Keratinocyte (primary cell): ENCODE measurements at regions not wholly inside any gene's neighbourhood (a gene's known extent, or its start where the extent isn't known, plus 50 kb on each side); places are given as distances from the start of the nearest gene placed in this dataset.

Experiments
- DNase-seq: peaks from one replicate; pipeline ENCODE4 v3.0.0-alpha.2; 2011; ENCODE audit warnings: low read depth, missing footprints, low spot score
- FAIRE-seq: peaks from 2 replicates; lab custom pipeline; 2011; peaks lifted over from hg19 to GRCh38; lab: Jason Lieb, UNC
- H2AFZ ChIP-seq: 2 replicates; pipeline ENCODE4 v1.6.0; 2012; ENCODE audit warnings: low read length, control low read depth, inconsistent platforms; ENCODE audit not compliant: control insufficient read depth
- H3K27ac ChIP-seq: 2 replicates; pipeline ENCODE4 v1.5.1; 2011; ENCODE audit warnings: low read length; ENCODE audit not compliant: control insufficient read depth, insufficient read depth
- H3K27me3 ChIP-seq: 3 replicates; pipeline ENCODE4 v1.6.0; 2011; ENCODE audit warnings: low read length; ENCODE audit not compliant: control insufficient read depth, insufficient read depth; ENCODE audit errors: extremely low read depth
- H3K36me3 ChIP-seq, 2 experiments: 2 replicates in 1 of 2; 3 replicates in 1 of 2; pipeline ENCODE4 v1.5.1; 2011; ENCODE audit warnings: low read length in 2 of 2, mild to moderate bottlenecking in 1 of 2; ENCODE audit not compliant: control insufficient read depth in 2 of 2, insufficient read depth in 2 of 2; ENCODE audit errors: extremely low read depth in 1 of 2
- H3K4me1 ChIP-seq: 3 replicates; pipeline ENCODE4 v1.5.1; 2011; ENCODE audit warnings: low read length; ENCODE audit not compliant: control insufficient read depth, insufficient read depth; ENCODE audit errors: extremely low read depth
- H3K4me2 ChIP-seq: 3 replicates; pipeline ENCODE4 v1.6.0; 2011; ENCODE audit warnings: low read depth, low read length; ENCODE audit not compliant: control insufficient read depth, insufficient read depth; ENCODE audit errors: extremely low read depth
- H3K4me3 ChIP-seq, 3 experiments: fragments of 200-600 bp in 1 of 3; sonication (generic) in 1 of 3; 2 replicates in 2 of 3; 3 replicates in 1 of 3; pipeline ENCODE4 v1.5.1; 2011 to 2016; ENCODE audit warnings: low read length in 3 of 3, mild to moderate bottlenecking in 3 of 3, control low read depth in 2 of 3, inconsistent platforms in 1 of 3, low read depth in 1 of 3, mixed read lengths in 1 of 3, mixed run types in 1 of 3, moderate library complexity in 1 of 3; ENCODE audit not compliant: control insufficient read depth in 2 of 3, insufficient read depth in 2 of 3; ENCODE audit errors: extremely low read depth in 1 of 3
- H3K79me2 ChIP-seq: 2 replicates; pipeline ENCODE4 v1.6.0; 2012; ENCODE audit warnings: low read length; ENCODE audit not compliant: control insufficient read depth, insufficient read depth
- H3K9ac ChIP-seq: 3 replicates; pipeline ENCODE4 v1.6.0; 2011; ENCODE audit warnings: low read length; ENCODE audit not compliant: control insufficient read depth, insufficient read depth; ENCODE audit errors: extremely low read depth
- H3K9me1 ChIP-seq: 3 replicates; pipeline ENCODE4 v1.6.0; 2011; ENCODE audit warnings: low read length; ENCODE audit not compliant: control insufficient read depth, insufficient read depth; ENCODE audit errors: extremely low read depth
- H3K9me3 ChIP-seq: 2 replicates; pipeline ENCODE4 v1.5.1; 2012; ENCODE audit warnings: low read depth, low read length; ENCODE audit not compliant: control insufficient read depth
- H4K20me1 ChIP-seq: 3 replicates; pipeline ENCODE4 v1.6.0; 2011; ENCODE audit warnings: low read length; ENCODE audit not compliant: control insufficient read depth, insufficient read depth; ENCODE audit errors: extremely low read depth
- CTCF ChIP-seq, 3 experiments: IDR thresholded peaks in 1 of 3; conservative IDR thresholded peaks in 1 of 3; optimal IDR thresholded peaks in 1 of 3; 2 replicates in 2 of 3; 3 replicates in 1 of 3; pipeline versions ENCODE3 to v1.5.1; 2011; ENCODE audit warnings: low read length in 3 of 3, mild to moderate bottlenecking in 3 of 3, moderate library complexity in 2 of 3, control low read depth in 1 of 3, inconsistent platforms in 1 of 3; ENCODE audit not compliant: insufficient read depth in 2 of 3; ENCODE audit errors: extremely low read depth in 1 of 3
- EZH2 ChIP-seq: IDR thresholded peaks from one replicate; pipeline ENCODE4 v1.6.1; 2012; ENCODE audit warnings: inconsistent platforms, mild to moderate bottlenecking, low read length, moderate library complexity
- dilution Hi-C: fragments of 300-500 bp; cut with MboI; formaldehyde crosslinking; loops from one replicate; pipeline ENCODE4 v1.7.0; 2020; ENCODE audit warnings: low sequenced_read_pairs; ENCODE audit not compliant: extremely low pct_ligation_motif_present

- H3K9me1 ChIP-seq: no peaks in the 10 kb centered on the region
- no peaks in the 10 kb centered on the region for H3K4me1 ChIP-seq
- no peak overlapping the region for H3K9ac ChIP-seq
- dilution Hi-C loops: no loop called here
- no peaks in the 10 kb centered on the region for H3K36me3 ChIP-seq
- FAIRE-seq: no peak
- H3K79me2 ChIP-seq: no peaks in the 10 kb centered on the region
- no peak for TF ChIP-seq CTCF (optimal IDR thresholded peaks at IDR 0.05 in 1 of 3, IDR thresholded peaks at IDR 0.05 in 1 of 3, conservative IDR thresholded peaks at IDR 0.05 in 1 of 3; ENCODE audit: extremely low read depth in 1 of 3, insufficient read depth in 2 of 3, low read length in 3 of 3)
- TF ChIP-seq EZH2: no peak
- no peak overlapping the region for H3K27ac ChIP-seq
- H3K27me3 ChIP-seq: no peaks in the 10 kb centered on the region
- H3K4me3 ChIP-seq: no peak overlapping the region
- DNase-seq: no peak
- no peak overlapping the region for H3K4me2 ChIP-seq
- peaks cover 7% of the 10 kb centered on the region for H3K9me3 ChIP-seq
- no peak overlapping the region for H2AFZ ChIP-seq
- H4K20me1 ChIP-seq: no peaks in the 10 kb centered on the region
These were observed 86.9 kb upstream of the CST7 start for GRCh38 chr20:24862186-24862585.

- H4K20me1 ChIP-seq: no peaks in the 10 kb centered on the region
- DNase-seq (no peak), FAIRE-seq (no peak)
- no peaks in the 10 kb centered on the region for H3K9me1 ChIP-seq
- no peak overlapping the region for H3K4me3 ChIP-seq
- H3K36me3 ChIP-seq: no peaks in the 10 kb centered on the region
- H3K4me2 ChIP-seq: no peak overlapping the region
- dilution Hi-C loops: no loop called here
- TF ChIP-seq EZH2: no peak
- TF ChIP-seq CTCF (optimal IDR thresholded peaks at IDR 0.05 in 1 of 3, IDR thresholded peaks at IDR 0.05 in 1 of 3, conservative IDR thresholded peaks at IDR 0.05 in 1 of 3; ENCODE audit: extremely low read depth in 1 of 3, insufficient read depth in 2 of 3, low read length in 3 of 3): no peak
- no peaks in the 10 kb centered on the region for H3K4me1 ChIP-seq
- no peak overlapping the region for H3K9ac ChIP-seq
- no peak overlapping the region for H3K27ac ChIP-seq
- no peaks in the 10 kb centered on the region for H3K79me2 ChIP-seq
- H2AFZ ChIP-seq: no peak overlapping the region
- peaks cover 7% of the 10 kb centered on the region for H3K9me3 ChIP-seq
- H3K27me3 ChIP-seq: no peaks in the 10 kb centered on the region
These were observed 86.5 kb upstream of the CST7 start for GRCh38 chr20:24862606-24863005.
